ENCODE measurements at regions not wholly inside any gene's neighbourhood (a gene's known extent, or its start where the extent isn't known, plus 50 kb on each side); places are given as distances from the start of the nearest gene placed in this dataset.

DNA sequence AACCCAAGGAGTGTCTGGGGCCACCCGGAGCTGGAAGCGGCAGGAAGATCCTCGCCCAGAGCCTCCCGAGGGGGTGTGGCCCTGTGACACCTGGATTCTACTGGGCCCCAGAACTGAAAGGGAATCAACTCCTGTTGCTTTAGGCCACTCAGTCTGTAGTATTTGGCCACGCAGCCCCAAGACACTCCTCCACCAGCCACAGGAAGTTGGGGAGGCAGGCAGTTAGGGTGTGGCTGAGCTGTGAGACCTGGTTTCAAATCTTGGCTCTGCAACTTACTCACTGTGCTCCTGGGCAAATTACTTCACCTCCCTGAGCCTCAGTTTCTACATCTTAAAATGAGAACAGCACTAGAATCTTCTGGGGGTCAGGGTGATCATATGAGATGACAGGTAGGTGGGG, 119.8 kb upstream of the PPP1R26 start:
- Histone ChIP-seq H3K9me1 (ENCODE audit: control insufficient read depth, insufficient read depth, low read length) (no peaks in the 10 kb centered on the region), H3K79me2 (ENCODE audit: control insufficient read depth, insufficient read depth, low read length) (no peaks in the 10 kb centered on the region), H4K20me1 (replicated peaks; ENCODE audit: control insufficient read depth, insufficient read depth, low read length) (no peaks in the 10 kb centered on the region; the same call in 1 of the 2 replicates), H2AFZ (ENCODE audit: low read depth, low read length) (no peak overlapping the region), H3K4me3 (no peak overlapping the region), H3K9me3 (replicated peaks; ENCODE audit: control insufficient read depth, insufficient read depth, low read depth, low read length) (no peaks in the 10 kb centered on the region), H3K9ac (ENCODE audit: insufficient read depth in 1 of 2, low read depth in 2 of 2, low read length in 2 of 2) (no peak overlapping the region), H3K36me3 (ENCODE audit: control insufficient read depth, insufficient read depth, low read length) (no peaks in the 10 kb centered on the region), H3K27me3 (ENCODE audit: control insufficient read depth in 2 of 2, insufficient read depth in 2 of 2, low read length in 2 of 2) (peaks cover 20 to 64% of the 10 kb centered on the region in 2 experiments; a peak in 4 of 5 replicates), H3K4me2 (ENCODE audit: insufficient read depth, low read length) (no peak overlapping the region), H3K27ac (ENCODE audit: extremely low read depth, low read depth, low read length) (no peak overlapping the region), H3K4me1 (replicated peaks in 1 of 2; ENCODE audit: control insufficient read depth in 2 of 2, insufficient read depth in 2 of 2, low read length in 2 of 2) (peaks cover 0 to 6% of the 10 kb centered on the region in 2 experiments; a peak in 2 of 5 replicates)
- no peak for TF ChIP-seq ZZZ3 (IDR thresholded peaks at IDR 0.05)
- TF ChIP-seq TEAD1 (CRISPR knock-in tag; IDR thresholded peaks at IDR 0.05) = no peak
- TF ChIP-seq SAFB (IDR thresholded peaks at IDR 0.05; ENCODE audit: borderline replicate concordance, low read depth, low read length) = no peak
- TF ChIP-seq ZEB2 (IDR thresholded peaks at IDR 0.05) = no peak
- no peak for TF ChIP-seq ZNF174 (CRISPR knock-in tag; IDR thresholded peaks at IDR 0.05)
- TF ChIP-seq STAT5B (CRISPR knock-in tag; IDR thresholded peaks at IDR 0.05) = no peak
- no peak for TF ChIP-seq MIER1 (IDR thresholded peaks at IDR 0.05; ENCODE audit: low read depth)
- TF ChIP-seq MAZ (CRISPR knock-in tag; conservative IDR thresholded peaks at IDR 0.05 in 1 of 2, IDR thresholded peaks at IDR 0.05 in 1 of 2) = no peak
- TF ChIP-seq SAP30 (IDR thresholded peaks at IDR 0.05; ENCODE audit: borderline replicate concordance, insufficient read depth, low read depth, low read length, poor library complexity, severe bottlenecking) = no peak
- TF ChIP-seq RB1 (IDR thresholded peaks at IDR 0.05; ENCODE audit: low read depth) = no peak
- DNase-seq (ENCODE audit: extremely low read depth in 1 of 4, low spot score in 3 of 4) = no peak
- WGBS (ENCODE audit: insufficient coverage, low coverage, missing lambda C conversion rate) = 0% methylated on average over 5 of the region's 5 CpGs
- ChIA-PET CTCF (ENCODE audit: low intra/inter-chr PET ratio) (no interaction called here), POLR2A (no interaction called here)
- no peak for FAIRE-seq
- no peak for ATAC-seq
- in situ Hi-C loops (cut with MboI) (no loop called here), intact Hi-C loops (cut with micrococcal nuclease) (no loop called here)
- BruUV-seq (replicated peaks) = no TSS peak

Data from K562 (cell line).